ENCODE measurements at regions not wholly inside any gene's neighbourhood (a gene's known extent, or its start where the extent isn't known, plus 50 kb on each side); places are given as distances from the start of the nearest gene placed in this dataset.
"Not testable (repeated sequence)": the region's sequence is repeated elsewhere in the genome, so short reads cannot be mapped to it uniquely, and the experiment has no call there.

- DNase-seq, result peak; percentile 15
Measured at GRCh38 chr12:38384816-38385378, 68.3 kb downstream of the ALG10B start.

DNA sequence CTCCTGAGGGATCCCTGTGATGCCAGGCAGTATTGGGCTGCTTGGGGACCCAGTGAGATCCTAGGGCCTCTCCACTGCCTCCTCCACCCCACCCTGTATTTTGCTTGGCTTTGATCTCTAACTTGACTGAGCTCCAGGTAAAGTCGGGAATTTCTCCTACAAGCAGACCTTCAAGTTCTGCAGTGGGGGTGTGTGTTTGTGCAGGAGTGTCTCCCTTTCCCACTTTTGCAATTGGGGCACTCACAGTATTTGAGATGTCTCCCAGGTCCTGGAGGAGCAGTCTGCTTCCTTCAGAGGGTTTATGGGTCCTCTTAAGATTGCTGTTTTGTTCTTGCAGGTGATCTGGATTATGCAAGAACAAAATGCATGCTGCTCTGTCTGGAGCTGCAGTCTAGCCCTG, 68.9 kb downstream of the ALG10B start:
- no peak for DNase-seq

- no peak for DNase-seq
Measured at GRCh38 chr12:38386205-38386985, 69.8 kb downstream of the ALG10B start.

GRCh38 chr12:38389614-38390013, 73.0 kb downstream of the ALG10B start:
- no peak for DNase-seq

DNA sequence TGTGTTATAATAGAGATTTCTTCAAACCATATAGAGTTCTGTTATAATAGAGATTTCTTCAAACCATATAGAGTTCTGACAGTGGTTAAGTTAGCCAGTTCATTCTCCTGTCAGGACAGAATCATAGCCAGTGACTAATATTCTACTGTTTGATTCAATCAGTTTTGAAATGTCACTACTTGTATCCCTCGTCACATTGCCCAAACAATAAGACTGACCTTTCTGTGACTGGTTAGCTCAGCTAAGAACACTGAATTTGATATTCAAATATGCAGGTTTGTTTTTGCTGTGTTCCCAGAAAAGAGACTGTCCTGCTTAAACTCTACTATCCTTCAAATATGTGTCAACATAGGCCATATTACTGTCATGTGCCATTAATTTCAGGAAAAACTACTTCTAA, 74.4 kb downstream of the ALG10B start:
- no peak for DNase-seq

DNA sequence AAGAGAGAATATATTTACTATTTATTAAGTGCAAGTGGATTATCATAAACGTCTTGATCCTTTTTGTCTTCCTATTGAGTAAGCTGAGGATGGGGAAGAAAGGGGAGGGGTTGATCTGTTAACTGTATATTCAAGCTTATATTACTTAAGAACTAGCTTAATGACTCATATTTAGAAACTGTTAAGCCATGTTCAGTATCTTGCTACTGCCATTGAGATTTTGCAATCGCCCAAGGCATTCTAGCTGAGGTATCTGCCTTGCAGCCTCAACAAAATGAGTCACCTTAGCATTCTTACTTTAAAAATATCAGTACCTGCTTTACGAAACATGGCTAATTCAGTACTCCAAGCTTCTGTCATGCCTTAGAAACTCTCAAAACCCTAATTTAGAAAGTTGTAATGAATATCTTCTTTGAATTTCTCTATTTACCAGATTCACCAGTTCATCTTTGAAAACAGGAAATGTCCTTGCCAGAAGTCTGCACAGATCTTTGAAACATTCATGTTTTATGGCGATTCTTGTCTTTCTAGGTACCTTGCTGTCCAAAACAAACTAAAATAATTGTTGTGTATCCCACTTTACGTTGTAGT, 76.1 kb downstream of the ALG10B start:
- no peak for DNase-seq

DNA sequence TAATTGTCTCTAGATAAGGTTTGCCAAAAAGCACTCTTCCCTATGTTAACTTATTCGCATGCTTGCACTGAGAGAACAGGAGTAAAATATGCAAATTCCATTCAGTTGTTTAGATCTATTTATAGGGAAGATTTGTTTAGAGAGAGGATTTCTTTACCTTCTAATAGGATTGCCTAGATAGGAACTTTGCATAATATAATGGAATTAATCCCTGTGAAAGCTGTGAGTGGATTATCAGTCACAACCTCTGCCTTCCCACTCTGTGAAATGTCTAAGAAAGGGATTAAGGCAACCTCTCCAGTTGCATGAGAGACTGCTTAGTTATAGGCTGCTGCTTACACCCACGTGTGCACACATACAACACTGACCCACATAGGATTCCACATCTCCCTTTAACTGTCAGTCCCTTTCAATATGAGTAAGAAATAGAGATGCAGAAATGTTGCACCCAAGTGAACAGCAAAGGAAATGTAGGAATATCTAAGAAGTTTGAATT, 83.2 kb downstream of the ALG10B start:
- no peak for DNase-seq

GRCh38 chr12:38402811-38403210, 86.2 kb downstream of the ALG10B start:
- no peak for DNase-seq

DNA sequence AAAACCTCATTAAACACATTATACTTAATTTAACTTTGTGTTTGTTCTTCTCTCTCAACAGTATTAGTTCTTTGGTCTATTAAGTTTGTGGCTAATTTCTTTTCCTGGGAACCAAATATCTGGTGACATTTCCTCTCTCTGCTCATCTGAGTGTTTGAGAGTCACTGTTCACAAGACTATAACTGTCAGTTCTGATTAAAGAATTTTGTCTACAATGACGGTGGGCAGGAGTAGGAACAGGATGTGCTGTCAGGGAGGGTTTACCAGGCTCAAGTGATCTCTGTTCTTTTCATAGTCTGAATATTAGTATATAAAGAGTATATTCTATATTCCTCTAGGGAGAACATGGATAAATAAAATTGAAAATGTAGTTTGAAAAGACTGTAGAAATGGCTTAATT, 92.9 kb downstream of the ALG10B start:
- no peak for DNase-seq

DNA sequence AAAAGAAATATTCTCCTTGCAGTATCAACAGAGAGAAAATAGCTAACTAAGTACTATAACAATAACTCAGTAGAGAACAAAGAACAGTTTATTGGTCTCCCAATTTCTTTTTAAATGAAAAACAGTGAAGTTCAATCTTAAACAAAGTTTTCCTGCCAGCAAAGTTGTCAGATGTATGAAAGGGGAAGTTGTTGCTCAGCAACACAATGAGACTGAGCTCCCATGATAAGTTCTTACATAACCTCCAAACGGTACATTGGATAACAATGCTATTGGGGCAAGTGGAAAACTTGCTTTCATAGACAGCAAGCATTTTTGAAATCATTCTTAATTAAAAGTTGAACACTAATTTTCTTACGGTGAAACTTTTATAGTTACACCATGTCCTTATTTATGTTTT, 94.9 kb downstream of the ALG10B start:
- no peak for DNase-seq

- no peak for DNase-seq
Measured at GRCh38 chr12:38411946-38412345, 95.4 kb downstream of the ALG10B start.

DNA sequence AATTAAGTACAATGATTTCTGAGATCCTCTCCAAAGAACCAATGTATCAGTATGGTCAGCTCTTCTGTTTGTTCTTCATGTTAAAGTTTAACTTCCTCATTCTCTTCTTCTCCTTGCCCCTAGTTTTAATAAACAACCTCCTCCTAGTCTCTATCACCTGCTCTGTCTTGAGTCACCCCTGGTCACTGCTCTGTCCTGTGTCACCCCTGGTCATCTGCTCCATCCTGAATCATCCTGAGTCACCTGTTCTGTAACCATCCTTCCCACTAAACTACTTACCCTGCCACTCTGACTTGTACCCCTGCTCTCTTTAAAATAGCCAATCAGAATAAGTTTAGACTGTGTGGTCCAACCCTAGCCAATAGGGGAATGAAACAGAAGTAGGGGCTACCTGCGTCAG, 100.5 kb downstream of the ALG10B start:
- DNase-seq, result no peak

DNA sequence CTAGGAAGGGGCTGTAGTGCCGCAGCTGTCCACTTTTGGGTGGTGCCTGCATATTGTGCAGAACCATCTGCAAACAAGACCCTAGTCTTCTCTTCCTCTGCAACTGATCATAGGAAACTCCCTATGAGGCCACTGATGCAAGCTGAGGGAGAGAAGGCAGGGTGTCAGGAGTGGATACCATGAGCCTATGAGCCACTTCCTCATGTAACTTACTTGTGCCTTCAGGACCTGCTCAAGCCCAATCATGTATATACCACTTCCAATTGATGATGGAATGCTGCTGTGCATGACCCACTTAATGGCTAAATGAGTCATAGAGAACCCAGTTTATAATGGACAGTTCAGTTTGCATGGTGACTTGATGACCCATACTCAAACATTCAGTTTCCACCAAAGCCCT, 107.9 kb downstream of the ALG10B start:
- DNase-seq, result no peak

DNA sequence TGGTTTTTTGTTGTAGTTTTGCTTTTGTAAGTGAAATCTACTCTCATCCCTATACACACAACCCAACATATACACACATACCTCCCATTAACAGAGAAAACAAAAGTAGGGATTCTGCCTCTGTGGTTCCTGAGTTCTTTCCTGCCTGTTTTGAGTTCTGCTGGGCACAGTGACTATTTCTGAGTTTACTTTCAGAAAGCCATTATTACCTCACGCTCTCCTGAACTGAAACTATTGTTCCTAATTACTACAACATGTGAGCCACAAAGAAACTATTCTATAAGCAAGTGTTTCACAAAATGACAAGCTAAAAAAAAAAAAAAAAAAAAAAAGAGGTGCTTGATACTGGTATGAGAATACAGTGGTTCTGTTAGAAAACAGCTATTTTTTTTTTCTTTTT, 110.9 kb downstream of the ALG10B start:
- no peak for DNase-seq

- DNase-seq, result no peak
Measured at GRCh38 chr12:38431921-38432320, 115.3 kb downstream of the ALG10B start.

DNA sequence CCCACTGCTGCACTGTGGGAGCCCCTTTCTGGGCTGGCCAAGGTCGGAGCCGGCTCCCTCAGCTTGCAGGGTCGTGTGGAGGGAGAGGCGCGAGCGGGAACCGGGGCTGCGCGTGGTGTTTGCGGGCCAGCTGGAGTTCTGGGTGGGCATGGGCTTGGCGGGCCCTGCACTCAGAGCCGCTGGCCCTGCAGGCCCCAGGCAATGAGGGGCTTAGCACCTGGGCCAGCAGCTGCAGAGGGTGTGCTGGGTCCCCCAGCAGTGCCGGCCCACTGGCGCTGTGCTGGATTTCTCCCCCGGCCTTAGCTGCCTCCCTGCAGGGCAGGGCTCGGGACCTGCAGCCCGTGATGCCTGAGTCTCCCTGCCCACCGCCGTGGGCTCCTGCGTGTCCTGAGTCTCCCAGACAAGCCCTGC, 125.3 kb downstream of the ALG10B start:
- DNase-seq, result not testable (repeated sequence)

DNA sequence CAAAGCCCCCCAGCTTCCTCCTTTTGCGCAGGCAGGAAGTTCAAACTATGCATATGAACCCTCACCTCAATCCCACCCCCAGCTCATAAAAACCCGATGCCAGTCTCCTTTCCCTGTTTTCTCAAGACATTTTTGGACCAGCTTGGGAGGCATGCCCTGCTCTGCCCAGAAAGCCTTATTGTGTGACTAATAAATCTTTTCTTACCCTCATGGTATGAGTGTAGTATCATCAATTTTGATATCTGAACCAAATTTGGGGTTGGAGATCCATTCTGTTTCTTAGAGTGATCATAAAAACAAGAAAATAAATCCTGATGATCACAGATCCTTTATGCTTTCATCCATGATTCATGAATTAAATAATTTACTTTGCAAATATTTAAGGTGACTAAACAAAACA, 128.5 kb downstream of the ALG10B start:
- DNase-seq, result no peak

DNA sequence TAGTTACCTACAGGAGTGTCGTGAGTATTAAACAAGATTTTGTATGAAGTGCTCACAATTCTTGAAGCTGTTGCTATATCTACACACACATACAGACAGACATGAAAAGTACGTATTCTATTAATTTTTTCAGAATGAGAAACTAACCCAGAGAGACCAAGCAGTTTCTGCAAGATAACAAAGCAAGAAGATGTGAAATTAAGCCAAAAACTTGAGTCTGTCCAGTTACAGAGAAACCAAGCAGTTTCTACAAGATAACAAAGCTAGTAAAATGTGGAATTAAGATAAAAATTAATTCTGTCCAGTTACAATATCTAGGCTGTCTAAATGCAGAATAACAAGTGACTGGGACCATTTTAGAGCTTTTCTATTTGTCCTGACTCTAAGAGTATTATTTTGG, 132.4 kb downstream of the ALG10B start:
- no peak for DNase-seq

DNA sequence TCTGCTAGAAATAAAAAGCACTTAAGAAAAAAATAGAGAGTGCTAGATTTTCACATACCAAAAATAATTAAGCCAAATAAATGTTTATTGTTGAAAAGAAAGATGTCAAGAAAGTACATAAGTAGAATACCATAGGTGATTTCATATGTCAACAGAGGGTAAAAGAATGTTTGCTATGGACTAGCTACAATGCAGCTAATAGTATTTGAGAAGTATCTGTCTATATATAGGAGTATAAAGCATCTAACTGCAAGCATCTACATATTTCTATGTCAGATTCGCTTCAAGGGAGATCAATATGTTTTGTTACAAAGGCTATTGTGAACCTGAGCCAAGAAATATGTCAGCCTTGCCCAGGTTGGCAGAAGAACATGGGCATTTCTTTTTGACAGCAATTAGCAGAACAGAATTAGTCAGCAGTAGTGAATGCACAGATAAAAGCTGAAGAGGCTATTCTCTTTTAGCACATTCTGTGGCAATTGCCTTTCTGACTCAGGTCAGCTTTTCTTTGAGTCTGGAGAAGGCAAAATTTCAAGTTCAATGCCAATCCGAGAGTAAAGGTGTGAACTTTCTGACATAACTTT, 140.1 kb downstream of the ALG10B start:
- DNase-seq, result no peak

DNA sequence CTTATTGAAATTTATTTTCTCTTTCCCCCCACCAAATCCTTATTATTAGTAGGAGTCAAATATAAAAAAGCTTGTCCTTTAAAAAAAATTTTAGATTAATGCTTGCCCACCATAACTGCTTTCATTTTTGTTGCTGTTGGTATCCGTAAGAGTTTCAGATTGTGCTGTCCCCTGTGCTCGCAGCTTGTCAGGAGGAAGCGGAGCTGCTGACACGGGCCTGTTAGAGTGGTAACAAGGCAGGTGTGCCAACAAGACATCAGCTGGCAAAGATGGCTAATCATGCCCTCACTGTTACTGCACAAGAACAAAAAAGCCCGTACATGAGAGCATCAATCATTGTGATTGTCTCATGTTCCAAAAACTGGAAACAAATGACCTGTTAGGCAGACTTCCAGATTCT, 148.4 kb downstream of the ALG10B start:
- peak; percentile 14 for DNase-seq

DNA sequence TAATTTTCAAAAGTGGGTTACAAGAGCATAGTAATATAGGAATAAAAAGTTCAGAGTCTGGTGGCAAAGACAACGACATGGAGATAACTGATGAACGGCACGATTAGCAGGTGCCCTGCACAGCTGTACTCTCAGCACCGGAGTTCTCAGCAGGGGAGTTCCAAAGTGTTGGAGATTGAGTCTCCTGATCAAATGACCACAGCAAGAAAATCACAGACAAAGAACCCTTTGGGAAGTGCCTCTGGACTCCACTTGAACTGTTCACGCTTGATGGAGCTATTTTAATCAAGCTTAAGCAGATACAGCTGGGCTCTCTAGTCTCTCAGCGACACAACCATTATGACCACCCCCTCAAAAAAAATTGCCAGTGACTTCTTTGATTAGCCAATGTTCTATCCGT, 153.1 kb downstream of the ALG10B start:
- no peak for DNase-seq

- no peak for DNase-seq
Measured at GRCh38 chr12:38477340-38478090, 160.9 kb downstream of the ALG10B start.

GRCh38 chr12:38480594-38480993, 164.0 kb downstream of the ALG10B start:
- DNase-seq, result no peak
